ENCODE measurements at regions not wholly inside any gene's neighbourhood (a gene's known extent, or its start where the extent isn't known, plus 50 kb on each side); places are given as distances from the start of the nearest gene placed in this dataset.

- TF ChIP-seq CTCF (conservative IDR thresholded peaks at IDR 0.05; ENCODE audit: low read depth in 2 of 2): no peak
- no peak for TF ChIP-seq POLR2AphosphoS5 (IDR thresholded peaks at IDR 0.05; ENCODE audit: low read depth)
- TF ChIP-seq NANOG (IDR thresholded peaks at IDR 0.05; ENCODE audit: borderline replicate concordance): no peak
- TF ChIP-seq ZNF331 (CRISPR knock-in tag; IDR thresholded peaks at IDR 0.05; ENCODE audit: low read depth): no peak
These were observed 153.6 kb downstream of the SHANK2 start (continued) for GRCh38 chr11:71098776-71099175.

GRCh38 chr11:71097506-71098240 is 154.7 kb downstream of the SHANK2 start:
- Mint-ChIP-seq H3K4me1 (peaks cover 3% of the 10 kb centered on the region), H3K27ac (no peak overlapping the region)
- no peak for ATAC-seq
- TF ChIP-seq ETS1 (IDR thresholded peaks at IDR 0.05): no peak
- no peak for TF ChIP-seq CREB1 (CRISPR knock-in tag; IDR thresholded peaks at IDR 0.05; ENCODE audit: low read depth)
- TF ChIP-seq ZNF331 (CRISPR knock-in tag; IDR thresholded peaks at IDR 0.05; ENCODE audit: low read depth): no peak
- no peak for TF ChIP-seq POLR2AphosphoS5 (IDR thresholded peaks at IDR 0.05; ENCODE audit: low read depth)
- TF ChIP-seq ZNF114 (CRISPR knock-in tag; IDR thresholded peaks at IDR 0.05): no peak
- TF ChIP-seq STAT1 (IDR thresholded peaks at IDR 0.05; ENCODE audit: unreplicated experiment): no peak
- no peak for TF ChIP-seq CTCF (conservative IDR thresholded peaks at IDR 0.05; ENCODE audit: low read depth in 2 of 2)
- no peak for TF ChIP-seq REST (IDR thresholded peaks at IDR 0.05; ENCODE audit: unreplicated experiment)
- TF ChIP-seq EZH2phosphoT487 (IDR thresholded peaks at IDR 0.05; ENCODE audit: unreplicated experiment): no peak
- no peak for TF ChIP-seq JUNB (IDR thresholded peaks at IDR 0.05; ENCODE audit: unreplicated experiment)

More at GRCh38 chr11:71097506-71098240, 154.7 kb downstream of the SHANK2 start:
- Histone ChIP-seq H4K20me1 (replicated peaks; ENCODE audit: insufficient read depth) (no peaks in the 10 kb centered on the region), H3K4me2 (no peak overlapping the region), H3K27me3 (ENCODE audit: insufficient read depth) (no peaks in the 10 kb centered on the region), H3K4me3 (no peak overlapping the region), H3F3A (replicated peaks; ENCODE audit: low read depth) (no peaks in the 10 kb centered on the region), H3K27ac (ENCODE audit: low read depth) (no peak overlapping the region), H3K9me2 (ENCODE audit: insufficient read depth) (no peaks in the 10 kb centered on the region), H3K36me3 (ENCODE audit: insufficient read depth) (peaks cover 2% of the 10 kb centered on the region; the same call in 1 of the 2 replicates), H3K79me2 (replicated peaks; ENCODE audit: insufficient read depth) (peaks cover 4% of the 10 kb centered on the region; the same call in 1 of the 2 replicates), H2AFZ (no peak overlapping the region), H3K4me1 (ENCODE audit: insufficient read depth) (no peaks in the 10 kb centered on the region)
- Mint-ChIP-seq H3K4me3 (no peak overlapping the region), H3K27me3 (ENCODE audit: insufficient read depth, low read depth, poor library complexity) (peaks cover 16% of the 10 kb centered on the region), H3K9me3 (no peaks in the 10 kb centered on the region), H3K36me3 (ENCODE audit: low read depth) (peaks cover 56% of the 10 kb centered on the region)
- no peak for DNase-seq (ENCODE audit: low spot score)
